Activated effector memory CD4-positive, alpha-beta T cell treated with anti-CD3 and anti-CD28 coated beads, Interleukin-2, amount 50 U/mL, for 16 hours (primary cell): ENCODE measurements at regions not wholly inside any gene's neighbourhood (a gene's known extent, or its start where the extent isn't known, plus 50 kb on each side); places are given as distances from the start of the nearest gene placed in this dataset.
A peak's percentile ranks its signal among the peaks of the same experiment; 100 is the strongest.

ENCODE experiments used
- DNase-seq: peaks from one replicate; pipeline ENCODE4 v3.0.0-alpha.2; 2020

DNA sequence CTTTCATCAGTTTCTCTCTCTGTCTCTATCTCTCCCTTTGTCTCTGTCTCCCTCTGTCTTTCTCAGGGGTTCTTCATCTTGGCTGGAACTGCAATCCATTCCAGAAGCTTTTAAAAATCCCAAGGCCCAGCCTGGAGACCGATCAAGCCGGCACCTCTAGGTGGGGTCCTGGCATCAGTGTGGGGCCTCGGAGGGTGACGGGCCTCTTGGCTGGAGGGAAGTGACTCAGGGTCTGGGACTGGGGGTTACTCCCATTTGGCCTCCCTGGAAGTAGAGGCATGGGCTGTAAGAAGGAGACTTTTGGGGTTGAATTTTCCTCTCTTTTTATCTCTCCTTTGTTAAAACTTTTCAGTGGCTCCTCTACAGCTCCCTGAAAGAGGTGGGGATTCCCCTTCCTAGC, 52.8 kb upstream of the OTOF start:
- DNase-seq = peak; percentile 42

DNA sequence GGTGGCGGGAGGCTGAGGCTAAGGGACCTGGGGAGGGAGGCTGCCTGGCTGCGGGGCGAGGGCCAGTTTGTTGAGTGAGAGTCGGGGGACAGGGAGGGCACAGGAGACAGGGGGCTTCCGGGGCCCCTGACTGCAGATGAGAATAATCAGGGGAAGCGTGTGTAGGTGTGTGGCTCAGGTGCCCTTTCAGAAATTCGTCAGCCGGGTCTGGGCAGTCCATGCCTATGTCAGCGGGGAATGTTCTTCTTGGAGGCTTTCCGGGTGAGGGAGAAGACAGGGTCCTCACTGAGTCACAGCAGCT, 52.3 kb upstream of the OTOF start:
- DNase-seq = peak; percentile 22

DNA sequence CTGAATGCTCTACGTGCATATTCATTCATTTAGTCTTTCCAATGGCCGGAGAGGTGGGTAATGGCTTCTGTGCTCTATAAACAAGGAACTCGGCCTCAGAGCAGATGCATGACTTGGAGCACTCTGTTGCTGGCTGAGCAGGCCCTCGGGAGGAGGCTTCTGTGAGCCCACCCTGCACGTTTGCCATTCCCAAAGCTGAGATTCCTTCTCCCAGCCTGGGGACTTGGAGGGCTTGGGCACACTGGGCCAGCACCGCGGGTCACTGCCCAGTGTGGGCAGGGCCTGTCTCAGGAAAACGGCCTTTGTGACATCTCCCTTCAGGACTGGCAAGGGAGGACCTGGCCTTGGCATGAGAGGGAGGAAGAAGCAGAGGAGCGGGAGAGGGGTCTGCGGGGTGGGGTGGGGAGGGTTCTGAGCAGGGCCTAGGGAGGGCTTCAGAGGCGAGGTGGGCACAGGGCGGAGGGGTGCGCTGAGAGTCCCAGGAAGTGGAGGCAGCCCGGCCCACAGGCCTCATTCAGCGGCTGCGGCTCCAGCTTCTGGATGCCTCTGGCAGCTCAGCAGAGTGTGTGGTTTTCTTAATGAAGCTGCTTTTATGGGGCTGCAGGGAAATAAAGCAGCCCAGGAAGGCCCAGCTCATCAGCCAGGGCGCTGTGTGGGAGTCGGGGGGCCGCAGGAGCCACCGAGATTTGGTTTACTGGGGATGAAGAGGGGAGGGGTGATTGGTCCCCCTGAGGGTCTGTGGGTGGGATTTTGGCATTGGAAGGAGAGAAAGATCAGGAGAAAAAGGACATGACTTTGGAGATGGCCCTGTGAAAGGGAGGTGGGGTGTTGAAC, 51.7 kb upstream of the OTOF start:
- peak; percentile 31 for DNase-seq

DNA sequence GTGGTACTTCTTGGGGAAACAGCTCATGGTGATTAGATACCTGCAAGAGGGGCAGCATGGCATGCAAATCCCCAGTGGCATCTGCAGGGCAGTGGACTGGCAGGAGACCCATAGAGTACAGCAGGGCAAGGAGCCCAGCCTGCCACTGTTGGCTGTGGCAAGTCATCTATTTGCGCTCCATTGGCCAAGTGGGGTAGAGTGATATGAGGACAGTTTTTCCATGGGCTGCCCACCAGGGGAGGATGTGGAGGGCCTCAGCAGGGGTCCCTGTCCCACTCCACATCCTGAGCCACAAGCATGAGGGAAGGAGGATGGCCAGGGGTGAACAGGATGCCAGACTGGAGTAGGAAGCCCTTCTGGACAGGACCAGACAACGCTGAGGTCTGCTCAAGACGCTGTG, 50.9 kb upstream of the OTOF start:
- DNase-seq = peak; percentile 48

DNA sequence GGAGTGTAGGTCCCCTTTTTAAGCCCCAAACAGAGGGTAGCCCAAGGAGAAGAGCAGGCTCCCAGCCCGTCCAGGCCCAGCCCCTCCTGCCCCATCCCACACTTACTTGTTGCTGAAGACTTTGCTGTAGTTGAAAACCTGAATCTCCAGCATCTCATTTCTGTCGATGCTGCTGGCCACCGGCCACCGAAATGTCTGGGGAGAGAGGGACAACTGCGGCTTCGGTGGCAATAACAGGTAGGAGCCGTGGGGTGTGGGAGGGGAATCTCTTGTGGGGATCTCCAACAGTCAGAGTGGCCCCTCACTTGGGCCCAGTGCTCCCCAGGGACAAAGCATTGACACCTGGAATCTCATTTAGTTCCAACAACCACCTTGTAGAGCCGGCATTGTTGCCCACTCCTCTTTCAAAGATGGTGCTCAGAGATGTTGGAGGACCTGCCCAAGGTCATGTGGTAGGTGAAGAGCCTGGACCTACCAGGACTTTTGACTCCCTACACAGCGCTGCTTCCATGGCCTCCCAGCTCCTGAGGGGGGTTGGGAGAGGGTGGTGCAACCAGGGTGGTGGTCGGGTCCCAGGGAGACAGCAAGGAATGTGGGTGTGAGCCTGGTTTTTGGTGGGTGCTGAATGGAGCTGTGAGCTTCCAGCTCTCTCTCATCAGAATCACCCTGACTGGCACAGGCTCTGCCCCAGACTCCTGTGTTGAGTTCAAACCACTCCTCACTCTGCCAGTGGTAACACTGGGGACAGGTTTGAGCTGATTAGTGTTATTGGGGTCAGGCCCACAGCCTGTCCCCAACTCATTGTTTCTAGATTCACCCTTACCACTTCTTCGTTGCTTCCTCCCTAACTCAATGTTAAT, 50.0 kb upstream of the OTOF start:
- peak; percentile 38 for DNase-seq
